GM18508 (cell line): ENCODE measurements at regions not wholly inside any gene's neighbourhood (a gene's known extent, or its start where the extent isn't known, plus 50 kb on each side); places are given as distances from the start of the nearest gene placed in this dataset.

Experiments used
- ATAC-seq: cut with Tn5 transposase; IDR thresholded peaks from one replicate; pipeline ENCODE4 v1.9.1; 2021; ENCODE audit warnings: moderate number of reproducible peaks; ENCODE audit not compliant: insufficient read depth, unreplicated experiment

GRCh38 chr14:65339866-65340265 is 72.7 kb upstream of the FUT8 start:
- no peak for ATAC-seq

- ATAC-seq: no peak
These were observed 68.5 kb upstream of the FUT8 start for GRCh38 chr14:65344011-65344410.

- ATAC-seq: no peak
These were observed 67.3 kb upstream of the FUT8 start for GRCh38 chr14:65345266-65345665.

GRCh38 chr14:65346474-65346873 is 66.1 kb upstream of the FUT8 start:
- ATAC-seq: no peak

GRCh38 chr14:65346895-65347294 is 65.6 kb upstream of the FUT8 start:
- no peak for ATAC-seq

- ATAC-seq: no peak
These were observed 64.4 kb upstream of the FUT8 start for GRCh38 chr14:65348137-65348536.

- no peak for ATAC-seq
These were observed 63.4 kb upstream of the FUT8 start for GRCh38 chr14:65349100-65349499.

- ATAC-seq: no peak
These were observed 60.9 kb upstream of the FUT8 start for GRCh38 chr14:65351493-65352194.

- no peak for ATAC-seq
These were observed 59.5 kb upstream of the FUT8 start for GRCh38 chr14:65352964-65353530.

- ATAC-seq: no peak
These were observed 58.4 kb upstream of the FUT8 start for GRCh38 chr14:65354131-65354530.

GRCh38 chr14:65354715-65355114 is 57.8 kb upstream of the FUT8 start:
- ATAC-seq: no peak

GRCh38 chr14:65356327-65356836 is 56.1 kb upstream of the FUT8 start:
- no peak for ATAC-seq

- no peak for ATAC-seq
These were observed 55.4 kb upstream of the FUT8 start for GRCh38 chr14:65357113-65357512.

- no peak for ATAC-seq
These were observed 54.8 kb upstream of the FUT8 start for GRCh38 chr14:65357689-65358088.

GRCh38 chr14:65359503-65359902 is 53.0 kb upstream of the FUT8 start:
- no peak for ATAC-seq

GRCh38 chr14:65360144-65360784 is 52.3 kb upstream of the FUT8 start:
- ATAC-seq: no peak

- no peak for ATAC-seq
These were observed 50.6 kb upstream of the FUT8 start for GRCh38 chr14:65361920-65362319.
